HCEC 1CT (cell line): ENCODE measurements at regions not wholly inside any gene's neighbourhood (a gene's known extent, or its start where the extent isn't known, plus 50 kb on each side); places are given as distances from the start of the nearest gene placed in this dataset.

ENCODE experiments used
- DNase-seq: peaks from one replicate; pipeline ENCODE4 v3.0.0-alpha.2; 2017

GRCh38 chr9:90078988-90079421, 474.2 kb downstream of the GADD45G start:
- no peak for DNase-seq

- no peak for DNase-seq
Measured at GRCh38 chr9:90085633-90086032, 480.8 kb downstream of the GADD45G start.

- no peak for DNase-seq
Measured at GRCh38 chr9:90086101-90086511, 481.3 kb downstream of the GADD45G start.

- no peak for DNase-seq
Measured at GRCh38 chr9:90088434-90088833, 483.6 kb downstream of the GADD45G start.

- no peak for DNase-seq
Measured at GRCh38 chr9:90088856-90089255, 484.0 kb downstream of the GADD45G start.

- no peak for DNase-seq
Measured at GRCh38 chr9:90090997-90091396, 486.2 kb downstream of the GADD45G start.

- DNase-seq = no peak
Measured at GRCh38 chr9:90092508-90092907, 487.7 kb downstream of the GADD45G start.

GRCh38 chr9:90095682-90096081, 490.9 kb downstream of the GADD45G start:
- DNase-seq = no peak

- no peak for DNase-seq
Measured at GRCh38 chr9:90097237-90097636, 492.4 kb downstream of the GADD45G start.

GRCh38 chr9:90098408-90098807, 493.6 kb downstream of the GADD45G start:
- no peak for DNase-seq

GRCh38 chr9:90099262-90099963, 494.6 kb downstream of the GADD45G start:
- DNase-seq = no peak

- DNase-seq = no peak
Measured at GRCh38 chr9:90100014-90100413, 495.2 kb downstream of the GADD45G start.

GRCh38 chr9:90102292-90102901, 497.6 kb downstream of the GADD45G start:
- peak; percentile 2 for DNase-seq

GRCh38 chr9:90103771-90104170, 499.0 kb downstream of the GADD45G start:
- DNase-seq = no peak

GRCh38 chr9:90105773-90106172, 501.0 kb downstream of the GADD45G start:
- DNase-seq = no peak

GRCh38 chr9:90107040-90107725, 502.4 kb downstream of the GADD45G start:
- no peak for DNase-seq

- no peak for DNase-seq
Measured at GRCh38 chr9:90107726-90108655, 503.2 kb downstream of the GADD45G start.

GRCh38 chr9:90112788-90113187, 508.0 kb downstream of the GADD45G start:
- DNase-seq = no peak

- no peak for DNase-seq
Measured at GRCh38 chr9:90114641-90115425, 510.0 kb downstream of the GADD45G start.

GRCh38 chr9:90121762-90122161, 517.0 kb downstream of the GADD45G start:
- DNase-seq = no peak

- no peak for DNase-seq
Measured at GRCh38 chr9:90124961-90125360, 517.7 kb downstream of the DIRAS2 start.

- DNase-seq = no peak
Measured at GRCh38 chr9:90127923-90128322, 514.7 kb downstream of the DIRAS2 start.
